GM12878 (cell line): ENCODE measurements at regions not wholly inside any gene's neighbourhood (a gene's known extent, or its start where the extent isn't known, plus 50 kb on each side); places are given as distances from the start of the nearest gene placed in this dataset.

Experiments
- BCL11A ChIP-seq: IDR thresholded peaks from 2 replicates; pipeline ENCODE4 v1.6.1; 2011; ENCODE audit warnings: low read depth, low read length
- ELK1 ChIP-seq: IDR thresholded peaks from 2 replicates; pipeline ENCODE4 v1.6.1; 2012; ENCODE audit warnings: low read depth, low read length, improper control_type of control experiment
- EZH2 ChIP-seq: IDR thresholded peaks from 2 replicates; pipeline ENCODE4 v1.6.1; 2012; ENCODE audit warnings: low read depth, mild to moderate bottlenecking, control low read depth, inconsistent platforms, low read length, borderline replicate concordance; ENCODE audit not compliant: control insufficient read depth
- FOXM1 ChIP-seq: IDR thresholded peaks from 2 replicates; pipeline ENCODE4 v1.6.1; 2012; ENCODE audit warnings: low read depth, mild to moderate bottlenecking, inconsistent platforms, low read length, moderate library complexity
- KAT2A ChIP-seq: conservative IDR thresholded peaks from 2 replicates; pipeline ENCODE4 v1.6.1; 2011; ENCODE audit warnings: low read depth, low read length; ENCODE audit not compliant: control insufficient read depth
- NFXL1 ChIP-seq: fragments of 450-650 bp; IDR thresholded peaks from 2 replicates; pipeline ENCODE4 v1.6.1; 2017; ENCODE audit warnings: antibody characterized with exemption, mild to moderate bottlenecking, borderline replicate concordance
- POLR2AphosphoS5 ChIP-seq: IDR thresholded peaks from 2 replicates; pipeline ENCODE4 v1.6.1; 2011; ENCODE audit warnings: mild to moderate bottlenecking, low read length, inconsistent platforms
- RBBP5 ChIP-seq: fragments of 200-600 bp; sonication (generic); conservative IDR thresholded peaks from 2 replicates; pipeline ENCODE4 v1.6.1; 2016
- SIN3A ChIP-seq: IDR thresholded peaks from 2 replicates; pipeline ENCODE4 v1.6.1; 2012; ENCODE audit warnings: low read depth, low read length, improper control_type of control experiment
- TARDBP ChIP-seq: IDR thresholded peaks from 2 replicates; pipeline ENCODE4 v1.6.1; 2016; ENCODE audit warnings: borderline replicate concordance
- TCF7 ChIP-seq: IDR thresholded peaks from 2 replicates; pipeline ENCODE4 v1.6.1; 2014; ENCODE audit warnings: antibody characterized with exemption, borderline replicate concordance
- USF1 ChIP-seq: IDR thresholded peaks from 2 replicates; pipeline ENCODE4 v1.6.1; 2011; ENCODE audit warnings: borderline replicate concordance, low read depth, mild to moderate bottlenecking, moderate library complexity, mixed read lengths, low read length; ENCODE audit not compliant: insufficient read depth; ENCODE audit errors: extremely low read length
- TF ChIP-seq, protein P1 (sequence below), 3 experiments: IDR thresholded peaks in 2 of 3; conservative IDR thresholded peaks in 1 of 3; 2 replicates each; pipeline ENCODE4 v1.5.1; 2011; ENCODE audit warnings: low read depth in 3 of 3, low read length in 3 of 3, mild to moderate bottlenecking in 3 of 3, control low read depth in 2 of 3, moderate library complexity in 2 of 3, inconsistent platforms in 1 of 3, mixed read lengths in 1 of 3; ENCODE audit not compliant: control insufficient read depth in 2 of 3, insufficient read depth in 1 of 3; ENCODE audit errors: extremely low read depth in 1 of 3
- TF ChIP-seq, protein P2 (sequence below): fragments of 450-650 bp; IDR thresholded peaks from 2 replicates; pipeline ENCODE4 v1.6.1; 2016; ENCODE audit warnings: mild to moderate bottlenecking, moderate library complexity, borderline replicate concordance

GRCh38 chr7:132065193-132065988, 509.0 kb upstream of the PODXL start:
- TF ChIP-seq SIN3A (no peak), ELK1 (no peak), TCF7 (no peak), NFXL1 (no peak), BCL11A (no peak), RBBP5 (no peak), FOXM1 (no peak), KAT2A (no peak), TARDBP (no peak), EZH2 (no peak), USF1 (no peak), POLR2AphosphoS5 (no peak)
- TF ChIP-seq, protein P1, sequence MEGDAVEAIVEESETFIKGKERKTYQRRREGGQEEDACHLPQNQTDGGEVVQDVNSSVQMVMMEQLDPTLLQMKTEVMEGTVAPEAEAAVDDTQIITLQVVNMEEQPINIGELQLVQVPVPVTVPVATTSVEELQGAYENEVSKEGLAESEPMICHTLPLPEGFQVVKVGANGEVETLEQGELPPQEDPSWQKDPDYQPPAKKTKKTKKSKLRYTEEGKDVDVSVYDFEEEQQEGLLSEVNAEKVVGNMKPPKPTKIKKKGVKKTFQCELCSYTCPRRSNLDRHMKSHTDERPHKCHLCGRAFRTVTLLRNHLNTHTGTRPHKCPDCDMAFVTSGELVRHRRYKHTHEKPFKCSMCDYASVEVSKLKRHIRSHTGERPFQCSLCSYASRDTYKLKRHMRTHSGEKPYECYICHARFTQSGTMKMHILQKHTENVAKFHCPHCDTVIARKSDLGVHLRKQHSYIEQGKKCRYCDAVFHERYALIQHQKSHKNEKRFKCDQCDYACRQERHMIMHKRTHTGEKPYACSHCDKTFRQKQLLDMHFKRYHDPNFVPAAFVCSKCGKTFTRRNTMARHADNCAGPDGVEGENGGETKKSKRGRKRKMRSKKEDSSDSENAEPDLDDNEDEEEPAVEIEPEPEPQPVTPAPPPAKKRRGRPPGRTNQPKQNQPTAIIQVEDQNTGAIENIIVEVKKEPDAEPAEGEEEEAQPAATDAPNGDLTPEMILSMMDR (IDR thresholded peaks at IDR 0.05 in 2 of 3, conservative IDR thresholded peaks at IDR 0.05 in 1 of 3; ENCODE audit: control insufficient read depth in 2 of 3, extremely low read depth in 1 of 3, insufficient read depth in 1 of 3, low read depth in 3 of 3, low read length in 3 of 3): no peak
- TF ChIP-seq, protein P2, sequence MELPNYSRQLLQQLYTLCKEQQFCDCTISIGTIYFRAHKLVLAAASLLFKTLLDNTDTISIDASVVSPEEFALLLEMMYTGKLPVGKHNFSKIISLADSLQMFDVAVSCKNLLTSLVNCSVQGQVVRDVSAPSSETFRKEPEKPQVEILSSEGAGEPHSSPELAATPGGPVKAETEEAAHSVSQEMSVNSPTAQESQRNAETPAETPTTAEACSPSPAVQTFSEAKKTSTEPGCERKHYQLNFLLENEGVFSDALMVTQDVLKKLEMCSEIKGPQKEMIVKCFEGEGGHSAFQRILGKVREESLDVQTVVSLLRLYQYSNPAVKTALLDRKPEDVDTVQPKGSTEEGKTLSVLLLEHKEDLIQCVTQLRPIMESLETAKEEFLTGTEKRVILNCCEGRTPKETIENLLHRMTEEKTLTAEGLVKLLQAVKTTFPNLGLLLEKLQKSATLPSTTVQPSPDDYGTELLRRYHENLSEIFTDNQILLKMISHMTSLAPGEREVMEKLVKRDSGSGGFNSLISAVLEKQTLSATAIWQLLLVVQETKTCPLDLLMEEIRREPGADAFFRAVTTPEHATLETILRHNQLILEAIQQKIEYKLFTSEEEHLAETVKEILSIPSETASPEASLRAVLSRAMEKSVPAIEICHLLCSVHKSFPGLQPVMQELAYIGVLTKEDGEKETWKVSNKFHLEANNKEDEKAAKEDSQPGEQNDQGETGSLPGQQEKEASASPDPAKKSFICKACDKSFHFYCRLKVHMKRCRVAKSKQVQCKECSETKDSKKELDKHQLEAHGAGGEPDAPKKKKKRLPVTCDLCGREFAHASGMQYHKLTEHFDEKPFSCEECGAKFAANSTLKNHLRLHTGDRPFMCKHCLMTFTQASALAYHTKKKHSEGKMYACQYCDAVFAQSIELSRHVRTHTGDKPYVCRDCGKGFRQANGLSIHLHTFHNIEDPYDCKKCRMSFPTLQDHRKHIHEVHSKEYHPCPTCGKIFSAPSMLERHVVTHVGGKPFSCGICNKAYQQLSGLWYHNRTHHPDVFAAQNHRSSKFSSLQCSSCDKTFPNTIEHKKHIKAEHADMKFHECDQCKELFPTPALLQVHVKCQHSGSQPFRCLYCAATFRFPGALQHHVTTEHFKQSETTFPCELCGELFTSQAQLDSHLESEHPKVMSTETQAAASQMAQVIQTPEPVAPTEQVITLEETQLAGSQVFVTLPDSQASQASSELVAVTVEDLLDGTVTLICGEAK: no peak
